ENCODE measurements at regions not wholly inside any gene's neighbourhood (a gene's known extent, or its start where the extent isn't known, plus 50 kb on each side); places are given as distances from the start of the nearest gene placed in this dataset.
"Not testable (repeated sequence)": the region's sequence is repeated elsewhere in the genome, so short reads cannot be mapped to it uniquely, and the experiment has no call there.

DNA sequence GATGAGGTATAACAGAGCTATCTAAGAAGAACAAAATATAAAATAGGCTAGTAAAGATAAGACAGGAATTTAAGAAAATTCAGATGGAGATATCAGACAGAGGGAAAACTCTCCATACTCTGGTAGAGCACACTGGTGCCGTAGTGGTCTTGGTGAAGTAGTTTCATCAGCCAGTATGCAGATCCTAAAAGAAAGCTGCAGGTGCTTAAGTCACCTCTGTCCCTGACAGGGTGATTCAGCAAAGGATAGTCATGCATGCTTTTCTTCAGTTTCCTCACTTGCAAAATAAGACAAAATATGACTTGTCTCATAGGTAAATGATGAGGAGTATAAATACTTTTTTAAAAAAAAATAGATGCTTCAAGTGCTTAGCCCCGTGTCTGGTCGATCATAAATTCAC, 794.9 kb downstream of the TNS3 start:
- no peak for DNase-seq

DNA sequence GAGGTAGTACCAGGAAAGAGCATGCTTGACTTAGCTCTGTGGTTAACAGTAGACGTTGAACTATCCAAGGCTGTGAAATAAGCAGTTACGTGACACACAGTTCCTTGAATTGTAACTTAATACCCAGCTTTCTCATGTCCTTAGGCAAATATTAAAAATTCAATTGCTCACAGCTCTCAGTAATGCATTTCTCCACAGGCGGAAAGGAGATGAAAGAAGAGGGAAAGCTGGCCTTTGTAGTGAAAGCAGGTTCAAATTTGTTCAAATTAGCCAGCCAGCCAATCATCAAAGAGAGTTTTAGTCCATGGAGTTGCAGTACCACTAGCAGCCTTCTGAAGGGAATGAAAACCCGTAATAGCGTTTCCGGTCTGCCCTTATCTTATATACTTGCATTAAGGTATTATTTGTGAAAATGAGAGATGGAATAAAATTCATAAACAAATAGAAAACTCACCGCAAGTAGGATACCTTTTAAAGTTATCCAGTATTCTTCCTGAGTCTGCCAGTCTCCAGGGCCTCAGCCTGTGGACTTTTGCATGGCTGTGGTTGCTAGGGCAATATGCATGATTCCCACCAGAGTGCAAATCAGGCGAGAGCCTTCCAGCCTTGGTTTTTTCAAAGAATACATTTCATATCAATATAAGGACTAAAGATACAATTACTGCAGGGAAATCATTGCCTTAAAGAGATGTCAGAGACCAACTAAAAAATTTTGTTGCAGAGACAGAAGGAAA, 795.5 kb downstream of the TNS3 start:
- DNase-seq, result no peak

DNA sequence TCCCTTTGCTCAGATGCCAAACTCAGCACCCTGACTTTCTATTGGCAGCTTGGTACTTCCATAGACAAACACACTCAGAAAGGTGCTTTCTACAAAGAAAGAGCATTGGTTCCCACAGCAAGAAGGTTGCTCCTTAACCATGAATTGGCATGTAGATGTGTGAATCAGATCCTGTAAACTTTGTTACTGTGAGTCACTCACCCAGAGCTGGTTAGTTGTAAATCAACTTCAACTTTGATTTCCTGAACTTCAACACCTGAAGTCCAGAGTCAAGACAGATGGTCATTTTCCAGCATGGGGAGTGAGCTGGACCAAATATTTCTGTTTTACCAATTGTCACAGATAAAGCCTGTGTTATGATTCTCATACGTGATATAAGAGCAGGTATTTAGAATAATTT, 797.2 kb downstream of the TNS3 start:
- DNase-seq, result no peak

DNA sequence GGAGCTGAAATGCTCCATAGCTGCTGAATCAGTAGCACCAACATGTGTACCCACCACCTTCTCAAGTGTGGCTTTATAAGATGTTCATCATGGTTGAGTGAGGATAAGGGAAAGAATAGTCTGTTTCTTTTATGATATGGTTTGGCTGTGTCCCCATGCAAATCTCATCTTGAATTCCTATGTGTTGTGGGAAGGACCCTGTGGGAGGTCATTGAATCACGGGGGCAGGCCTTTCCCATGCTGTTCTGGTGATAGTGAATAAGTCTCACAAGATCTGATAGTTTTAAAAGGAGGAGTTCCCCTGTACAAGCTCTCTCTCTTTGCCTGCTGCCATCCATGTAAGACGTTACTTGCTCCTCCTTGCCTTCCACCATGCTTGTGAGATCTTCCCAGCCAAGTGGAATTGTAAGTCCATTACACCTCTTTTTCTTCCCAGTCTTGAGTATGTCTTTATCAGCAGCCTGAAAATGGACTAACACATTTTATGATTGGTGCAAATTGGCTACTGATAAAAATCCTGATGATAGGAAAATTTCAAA, 799.9 kb downstream of the TNS3 start:
- DNase-seq, result no peak

DNA sequence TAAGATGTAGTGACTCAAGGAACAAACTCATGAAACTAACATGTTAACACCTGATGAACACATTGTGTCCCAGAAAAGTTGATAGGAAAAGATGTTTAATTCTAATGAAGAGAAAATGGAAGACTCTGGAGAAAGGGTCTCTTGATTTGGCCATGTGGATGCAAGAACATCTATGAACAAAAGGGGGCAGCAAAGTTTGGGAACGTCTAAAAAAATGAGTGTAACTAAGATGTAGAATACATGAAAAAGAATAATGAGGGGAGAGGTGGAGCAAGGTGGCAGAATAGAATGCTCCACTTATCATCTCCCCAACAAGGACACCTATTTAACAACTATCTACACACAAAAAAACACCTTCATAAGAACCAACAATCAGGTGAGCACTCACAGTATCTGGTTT, 805.1 kb downstream of the TNS3 start:
- no peak for DNase-seq

DNA sequence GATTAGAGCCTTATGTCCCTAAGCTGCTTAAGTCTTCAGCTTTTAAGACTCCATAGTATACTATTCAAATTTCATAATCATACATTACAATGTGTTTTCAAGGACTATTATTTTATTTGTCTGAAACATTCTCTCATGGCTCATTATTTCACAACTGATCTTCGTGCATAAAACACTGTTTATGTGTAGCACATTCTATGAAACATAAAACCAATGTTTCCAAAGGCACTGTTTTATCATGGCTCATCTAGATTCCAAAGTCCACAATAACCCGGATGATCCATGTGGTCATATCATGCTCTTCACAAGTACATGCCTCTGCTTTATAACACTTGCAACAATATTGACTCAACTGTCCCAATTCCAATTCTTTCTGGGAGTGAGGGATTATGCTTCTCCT, 806.1 kb downstream of the TNS3 start:
- no peak for DNase-seq

DNA sequence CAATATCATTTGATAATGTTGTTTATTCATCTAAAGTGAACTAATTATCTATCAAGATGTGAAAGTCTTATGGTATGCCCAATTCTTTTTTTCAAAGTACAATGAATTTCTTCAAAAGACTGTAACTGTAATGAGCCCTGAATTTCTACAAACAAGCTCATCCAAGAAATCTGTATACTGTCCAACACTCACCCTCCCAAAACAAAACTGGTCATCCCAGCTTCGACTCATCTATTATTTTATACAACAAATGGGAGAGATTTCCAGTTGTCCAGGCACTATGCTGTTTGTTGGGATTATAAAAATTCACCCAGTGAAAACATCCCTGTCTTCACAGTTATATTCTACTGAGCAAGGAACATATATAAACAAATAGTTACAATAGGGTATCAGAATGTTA, 806.9 kb downstream of the TNS3 start:
- DNase-seq, result no peak

DNA sequence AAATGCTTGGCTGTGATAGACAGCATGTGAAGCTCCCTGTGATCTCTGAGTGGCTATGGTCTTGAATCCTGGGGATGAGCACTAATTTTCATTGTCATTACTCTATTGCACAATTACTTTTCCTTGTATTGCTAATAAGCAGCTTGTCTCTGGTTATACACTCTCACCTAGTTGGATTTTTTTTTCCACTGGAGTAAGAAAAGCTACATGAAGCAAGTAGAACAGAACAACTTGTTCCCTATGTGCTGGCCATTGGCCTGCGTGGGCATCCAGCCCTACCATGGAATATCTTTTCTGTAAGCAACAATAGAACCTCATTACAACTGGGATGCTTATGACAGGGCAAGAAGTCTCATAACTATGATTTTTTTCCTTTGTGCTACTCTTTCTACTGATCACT, 807.4 kb downstream of the TNS3 start:
- DNase-seq, result no peak

DNA sequence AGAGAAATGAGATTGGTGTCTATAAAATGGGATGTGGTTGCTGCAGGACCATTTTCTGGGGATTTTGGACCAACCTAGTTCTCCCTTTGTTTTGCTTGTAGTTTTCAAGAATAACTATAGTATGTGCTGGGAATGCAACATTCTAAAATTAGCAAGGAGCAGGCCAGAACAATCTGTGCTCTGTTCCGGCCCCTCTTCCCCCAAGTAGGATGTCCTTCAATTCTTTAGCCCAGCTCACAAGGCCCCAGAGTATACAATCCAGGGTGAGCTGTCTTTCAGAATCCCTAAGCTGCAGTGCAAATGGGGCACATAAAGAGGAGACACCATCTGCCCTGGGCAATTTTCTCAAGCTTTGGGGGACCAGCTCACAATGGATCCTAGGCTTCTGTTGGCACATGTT, 809.1 kb downstream of the TNS3 start:
- DNase-seq, result no peak

DNA sequence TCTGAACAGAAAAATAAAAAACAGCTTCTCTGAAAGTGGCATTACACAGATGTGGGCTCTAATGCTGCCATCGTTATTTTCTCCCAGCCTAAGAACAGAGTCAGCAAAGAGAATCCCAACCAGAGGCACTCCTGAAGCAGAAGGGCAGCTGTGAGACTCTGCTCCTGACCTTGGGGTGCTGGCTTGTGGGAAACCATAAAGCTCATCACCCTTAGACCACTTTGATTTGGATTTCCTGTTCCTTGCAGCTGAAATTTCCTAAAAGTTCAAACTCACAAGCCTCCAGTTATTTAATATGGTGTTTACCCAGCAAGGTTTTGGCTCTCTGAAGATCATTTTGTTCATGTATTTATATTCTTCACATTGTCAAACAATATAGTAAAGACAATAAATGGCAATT, 814.8 kb downstream of the TNS3 start:
- no peak for DNase-seq

DNA sequence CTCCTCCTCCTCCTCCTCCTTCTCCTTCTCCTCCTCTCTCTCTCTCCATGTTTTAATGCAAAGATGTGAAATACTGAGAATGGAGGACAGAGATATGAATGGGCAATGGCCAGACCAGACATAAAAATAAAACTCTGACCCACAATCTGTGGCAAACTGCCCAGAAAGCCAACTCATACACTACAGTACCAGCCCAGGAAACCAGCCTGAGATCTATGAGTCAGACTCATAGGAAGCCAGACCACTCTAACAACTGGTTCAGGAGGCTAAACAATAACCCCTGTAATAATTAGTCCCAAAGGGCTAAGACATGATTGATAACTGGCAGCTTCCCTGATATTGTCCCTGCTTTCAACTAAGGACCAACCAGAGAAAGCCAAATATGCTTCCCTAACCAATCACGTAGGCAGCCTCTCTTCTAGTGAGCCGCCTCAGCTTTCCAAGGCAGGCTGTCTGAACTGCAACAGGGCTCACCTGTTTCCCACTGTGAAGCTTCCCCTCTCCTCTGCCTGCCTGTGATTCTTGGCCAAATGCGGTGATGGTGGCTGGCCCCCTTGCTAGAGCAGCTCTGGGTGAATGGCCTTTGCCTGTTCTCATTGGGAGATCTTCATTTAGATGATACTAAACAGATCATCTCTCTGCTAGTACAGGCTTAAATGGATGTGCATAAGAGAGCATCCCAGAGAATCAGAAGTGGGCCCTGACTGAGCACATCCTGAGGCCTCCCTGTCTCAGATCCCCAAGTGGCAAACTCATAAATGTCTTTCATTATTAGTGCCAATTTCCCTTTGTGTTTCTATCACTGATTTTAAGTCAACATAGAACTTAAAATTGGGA, 817.6 kb downstream of the TNS3 start:
- DNase-seq, result no peak

DNA sequence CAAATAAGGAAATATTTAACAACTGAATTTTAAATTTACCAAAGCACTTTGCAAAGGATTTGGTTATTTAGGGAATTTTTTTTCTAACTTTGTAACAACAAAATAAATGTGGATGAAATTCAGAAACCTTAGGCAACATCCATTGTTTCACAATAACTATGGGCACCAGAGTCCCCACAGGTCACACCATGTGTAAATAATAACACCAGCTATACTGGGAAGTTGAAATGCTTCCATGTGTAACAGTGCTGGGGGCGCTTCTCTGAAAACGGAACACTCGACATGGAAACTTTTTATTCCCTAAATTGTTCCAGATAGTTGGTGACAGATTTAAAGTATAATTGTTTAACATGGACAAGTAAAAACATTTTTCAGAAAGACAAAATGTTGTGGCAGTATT, 818.6 kb downstream of the TNS3 start:
- no peak for DNase-seq

DNA sequence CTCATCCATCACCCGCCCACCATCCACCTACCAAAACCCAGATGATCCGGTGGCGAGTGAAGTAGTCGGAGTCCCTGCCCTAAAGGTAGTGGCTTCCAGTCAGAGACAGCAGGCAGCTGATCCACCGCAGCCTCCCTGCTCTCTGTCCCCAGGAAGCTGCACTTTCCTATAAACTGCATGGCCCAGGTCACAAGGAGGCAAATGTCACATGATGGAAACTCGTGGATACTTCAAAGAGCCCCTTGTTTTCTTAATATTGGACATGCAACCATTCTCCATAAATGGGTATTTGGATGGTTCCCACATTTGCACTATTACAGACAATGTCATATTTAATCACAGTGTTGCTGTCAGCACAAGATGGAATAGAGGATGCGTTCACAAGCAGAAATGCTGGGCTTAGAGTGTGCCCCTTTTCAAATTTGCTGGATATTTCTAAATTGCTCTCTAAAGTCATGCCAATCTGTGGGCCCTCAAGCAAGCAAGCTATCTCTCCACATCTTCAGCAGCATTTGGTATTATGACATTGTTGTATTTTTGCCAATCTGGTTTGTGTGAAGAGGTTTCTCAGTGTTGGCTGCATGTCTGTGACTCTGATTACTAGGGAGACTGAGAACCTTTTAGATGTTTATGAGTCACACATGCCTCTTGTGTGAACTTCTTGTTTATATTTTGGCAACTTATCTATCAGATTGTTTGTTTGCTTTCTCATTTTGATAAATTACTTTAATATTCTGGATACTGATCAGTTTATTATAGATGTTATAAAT, 822.0 kb downstream of the TNS3 start:
- DNase-seq, result no peak

DNA sequence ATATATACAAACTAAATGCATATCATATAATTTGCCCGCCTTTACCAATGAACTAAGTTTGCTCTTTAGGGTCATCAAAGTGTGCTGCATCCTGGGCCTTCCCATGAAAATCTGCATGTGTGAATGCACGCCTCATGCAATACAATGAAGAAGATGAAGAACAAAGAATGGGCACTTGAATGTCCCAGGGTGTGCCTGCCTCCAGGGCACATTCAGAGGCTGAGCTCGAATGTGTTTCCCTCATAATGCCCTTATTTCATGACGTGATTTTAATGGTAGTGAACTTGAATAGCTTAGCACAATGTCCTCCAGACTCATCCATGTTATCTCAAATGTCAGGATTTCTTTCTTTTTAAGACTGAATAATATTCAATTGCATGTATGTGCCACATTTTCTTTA, 824.9 kb downstream of the TNS3 start:
- no peak for DNase-seq

DNA sequence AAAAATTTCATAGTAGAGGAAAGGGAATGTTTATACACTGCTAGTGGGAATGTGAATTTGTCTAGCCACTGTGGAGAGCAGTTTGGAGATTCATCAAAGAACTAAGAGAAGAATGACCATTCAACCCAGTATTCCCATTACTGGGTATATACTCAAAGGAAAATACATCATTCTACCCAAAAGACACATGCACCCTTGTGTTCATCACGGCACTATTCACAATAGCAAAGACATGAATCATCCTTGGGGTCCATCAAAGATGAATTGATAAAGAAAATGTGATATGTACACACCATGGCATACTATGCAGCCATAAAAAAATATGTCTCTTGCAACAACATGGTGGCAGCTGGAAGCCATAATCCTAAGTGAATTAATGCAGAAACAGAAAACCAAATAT, 825.7 kb downstream of the TNS3 start:
- DNase-seq, result no peak

DNA sequence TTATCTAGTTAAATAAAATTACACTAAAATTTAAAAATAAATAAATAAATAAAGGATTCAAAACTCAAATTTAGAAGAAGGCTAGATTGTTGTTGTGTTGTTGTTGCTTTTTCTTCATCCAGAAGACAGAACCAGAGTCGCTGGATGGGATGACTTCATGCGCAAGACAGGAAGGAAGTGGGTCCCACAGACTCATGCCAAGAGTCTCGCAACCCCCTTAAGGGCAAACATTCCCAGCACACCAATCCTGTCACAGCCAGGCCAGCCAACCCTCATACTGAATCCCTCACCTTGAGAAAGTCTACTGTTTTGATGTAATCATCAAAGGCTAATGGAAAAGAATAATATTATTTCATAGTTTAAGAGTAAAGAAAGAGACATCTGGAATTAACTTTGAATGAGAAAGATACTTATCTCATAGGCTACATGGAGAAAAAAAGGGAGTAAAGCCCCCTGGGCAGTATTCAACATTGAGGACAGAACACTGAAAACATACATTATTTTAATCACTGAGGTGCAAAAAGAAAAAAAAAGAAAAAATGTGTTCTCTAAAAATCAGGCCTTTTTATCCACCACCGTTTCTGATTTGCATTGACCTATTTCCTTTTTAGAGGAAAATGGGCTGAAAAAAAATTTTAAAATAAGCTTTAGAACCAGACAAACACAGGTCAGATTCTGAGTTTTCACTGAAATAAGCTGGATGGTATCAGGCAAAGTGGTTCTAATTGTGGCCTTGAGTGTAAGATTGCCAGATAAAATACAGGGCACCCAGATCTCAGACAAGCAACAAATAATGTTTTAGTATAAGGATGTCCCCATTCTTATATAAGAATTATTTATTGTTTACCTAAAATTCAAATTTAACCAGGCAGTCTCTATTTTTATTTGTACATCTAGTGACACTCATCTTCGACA, 826.5 kb downstream of the TNS3 start:
- no peak for DNase-seq

DNA sequence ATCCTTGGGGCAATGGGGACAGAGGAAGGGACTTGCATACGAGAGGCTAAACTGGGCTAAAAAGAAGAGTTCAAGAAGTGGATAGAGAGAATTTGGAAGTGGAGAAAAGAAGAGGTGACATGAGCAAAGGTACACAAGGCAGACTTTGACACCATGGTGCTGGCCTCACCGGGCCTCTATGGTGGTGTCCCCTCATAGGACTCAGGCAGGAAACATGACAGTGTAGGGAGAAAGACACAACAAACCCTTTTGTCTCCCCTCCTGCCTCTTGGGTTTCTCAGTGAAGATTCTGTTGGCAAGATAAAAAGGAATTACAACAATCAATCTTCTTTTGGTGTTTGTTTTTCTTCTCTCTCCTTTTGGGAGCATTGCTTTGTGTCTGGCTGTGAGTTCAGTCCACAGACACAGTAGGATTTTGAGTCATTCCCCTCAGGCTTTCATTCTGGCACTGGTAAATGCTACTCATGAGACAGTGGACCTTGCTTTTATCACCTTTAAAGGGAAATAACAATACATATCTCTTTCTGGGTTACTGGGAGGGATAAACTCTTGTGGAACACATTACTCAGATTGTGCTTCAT, 827.7 kb downstream of the TNS3 start:
- DNase-seq, result no peak

DNA sequence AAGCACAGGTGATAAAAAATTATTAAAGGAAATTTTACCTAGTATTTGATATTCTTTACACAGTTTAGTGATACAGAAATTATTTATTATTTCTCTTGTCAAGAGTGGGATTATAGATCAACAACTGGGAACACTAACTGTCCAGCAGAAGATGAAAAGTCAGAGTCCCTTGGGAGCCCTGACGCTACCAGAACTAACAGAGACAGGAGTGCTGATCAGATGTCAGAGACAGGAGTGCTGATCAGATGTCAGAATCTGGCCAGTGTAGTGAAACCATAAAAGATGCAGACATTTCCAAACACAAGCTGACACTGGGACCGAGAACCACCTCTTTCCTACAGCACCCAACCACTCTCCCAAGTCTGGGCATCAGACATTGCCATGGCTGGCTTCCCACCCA, 828.2 kb downstream of the TNS3 start:
- DNase-seq, result no peak

DNA sequence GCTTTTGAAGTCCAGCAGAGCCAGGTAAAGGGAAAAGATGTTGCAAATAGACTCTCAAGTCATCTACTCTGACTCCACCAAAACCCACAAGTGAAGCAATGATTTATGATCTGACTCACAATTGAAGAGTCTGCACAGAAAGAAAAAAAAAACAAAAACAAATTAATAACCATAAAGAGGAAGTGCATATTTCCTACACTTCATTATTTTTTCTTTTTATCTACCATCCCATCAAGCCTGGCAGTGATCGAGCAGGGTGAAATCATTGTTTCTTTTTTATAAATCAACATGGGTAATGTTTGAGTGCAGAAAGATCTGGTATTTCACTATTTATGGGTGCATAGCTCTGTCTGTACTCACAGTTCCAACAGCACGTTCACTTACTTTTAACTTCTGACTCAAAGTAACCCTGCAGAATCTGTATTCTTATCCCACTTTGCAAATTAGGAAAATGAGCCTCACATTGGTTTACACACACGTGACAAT, 829.0 kb downstream of the TNS3 start:
- DNase-seq, result no peak

DNA sequence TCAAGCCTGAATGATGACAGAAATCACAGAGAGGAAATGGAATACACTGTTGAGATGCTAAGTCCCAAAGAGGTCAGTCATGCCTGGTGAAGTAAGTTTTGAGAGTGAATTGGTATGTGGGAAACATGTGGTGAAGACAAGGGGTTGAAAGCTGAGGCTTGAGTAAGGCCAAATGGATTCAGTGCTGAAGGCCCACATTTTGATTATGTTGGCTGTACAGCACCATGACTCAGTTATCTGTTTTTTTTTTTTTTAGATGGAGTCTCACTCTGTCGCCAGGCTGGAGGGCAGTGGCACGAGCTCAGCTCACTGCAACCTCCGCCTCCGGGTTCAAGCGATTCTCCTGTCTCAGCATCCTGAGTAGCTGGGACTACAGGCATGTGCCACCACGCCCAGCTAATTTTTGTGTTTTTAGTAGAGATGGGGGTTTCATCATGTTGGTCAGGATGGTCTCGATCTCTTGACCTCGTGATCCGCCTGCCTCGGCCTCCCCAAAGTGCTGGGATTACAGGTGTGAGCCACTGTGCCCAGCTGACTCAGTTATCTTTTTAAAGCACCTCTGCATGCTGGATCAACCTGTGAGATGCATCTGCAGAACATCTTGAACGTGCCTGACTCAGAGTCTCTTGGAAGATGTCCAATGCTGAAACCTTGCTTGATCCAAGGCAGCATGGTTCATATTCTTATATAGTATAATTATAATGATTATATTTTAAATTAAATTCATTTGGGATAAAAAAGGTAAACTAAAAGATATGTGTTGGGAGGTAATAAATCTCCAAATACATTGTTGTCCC, 829.8 kb downstream of the TNS3 start:
- not testable (repeated sequence) for DNase-seq

DNA sequence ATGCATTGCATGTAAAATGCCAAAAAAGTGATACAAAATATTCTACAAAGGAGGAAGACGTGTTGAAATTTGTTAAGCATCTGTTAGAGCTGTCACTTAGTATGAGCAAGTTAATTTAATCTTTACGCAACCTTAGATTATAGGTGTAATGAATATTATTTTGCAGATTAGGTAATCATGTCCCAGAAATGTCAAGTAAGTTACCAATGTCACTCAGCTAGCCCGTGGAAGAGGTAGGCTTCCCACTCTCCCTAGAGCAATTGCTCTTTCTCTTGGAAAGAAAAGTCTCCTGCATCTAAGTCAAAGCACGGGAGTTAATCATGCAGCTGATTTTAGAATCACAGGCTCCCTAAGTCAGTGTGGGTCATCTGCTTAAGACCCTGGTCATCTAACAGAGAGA, 830.4 kb upstream of the IGFBP3 start:
- no peak for DNase-seq

All from cerebellar nuclear complex (tissue), 1 donor.